OCI-LY1 (cell line): ENCODE measurements at regions not wholly inside any gene's neighbourhood (a gene's known extent, or its start where the extent isn't known, plus 50 kb on each side); places are given as distances from the start of the nearest gene placed in this dataset.

Experiments
- H2AFZ ChIP-seq: fragments of 200-600 bp; sonication (generic), shearing (Covaris generic); 2 replicates; pipeline ENCODE4 v1.6.0; 2014; ENCODE audit warnings: antibody characterized with exemption, mild to moderate bottlenecking, low read length
- H3F3A ChIP-seq: fragments of 200-600 bp; sonication (generic), shearing (Covaris generic); 2 replicates; pipeline ENCODE4 v1.6.0; 2014; ENCODE audit warnings: mild to moderate bottlenecking, antibody characterized with exemption, low read length, moderate library complexity; ENCODE audit not compliant: insufficient read depth
- H3K27ac ChIP-seq: fragments of 200-600 bp; sonication (generic); 2 replicates; pipeline ENCODE4 v1.5.1; 2014; ENCODE audit warnings: low read length, mixed run types, mild to moderate bottlenecking, low read depth; ENCODE audit not compliant: poor library complexity, severe bottlenecking
- H3K27me3 ChIP-seq: fragments of 200-600 bp; sonication (generic); 2 replicates; pipeline ENCODE4 v1.6.0; 2014; ENCODE audit warnings: antibody characterized with exemption, mild to moderate bottlenecking, low read length, moderate library complexity; ENCODE audit not compliant: insufficient read depth
- H3K36me3 ChIP-seq: fragments of 200-600 bp; sonication (generic); 2 replicates; pipeline ENCODE4 v1.6.1; 2014; ENCODE audit warnings: mild to moderate bottlenecking, antibody characterized with exemption, low read length, moderate library complexity, mixed read lengths; ENCODE audit not compliant: insufficient read depth
- H3K4me1 ChIP-seq: fragments of 200-600 bp; sonication (generic); 2 replicates; pipeline ENCODE4 v1.5.1; 2014; ENCODE audit warnings: mild to moderate bottlenecking, low read length, moderate library complexity; ENCODE audit not compliant: insufficient read depth, severe bottlenecking
- H3K4me2 ChIP-seq: fragments of 200-600 bp; sonication (generic), shearing (Covaris generic); 2 replicates; pipeline ENCODE4 v1.6.1; 2014; ENCODE audit warnings: low read length
- H3K4me3 ChIP-seq: fragments of 200-600 bp; sonication (generic); 2 replicates; pipeline ENCODE4 v1.5.1; 2014; ENCODE audit warnings: low read length, low read depth, mild to moderate bottlenecking, mixed read lengths; ENCODE audit not compliant: poor library complexity, severe bottlenecking
- H3K79me2 ChIP-seq: fragments of 200-600 bp; shearing (Covaris generic); 2 replicates; pipeline ENCODE4 v1.6.1; 2016; ENCODE audit warnings: mixed run types, low read length, mixed read lengths; ENCODE audit not compliant: insufficient read depth
- H3K9ac ChIP-seq: fragments of 200-600 bp; sonication (generic), shearing (Covaris generic); 2 replicates; pipeline ENCODE4 v1.6.1; 2014; ENCODE audit warnings: mild to moderate bottlenecking, low read length, mixed read lengths
- H3K9me2 ChIP-seq: fragments of 200-600 bp; sonication (generic), shearing (Covaris generic); 2 replicates; pipeline ENCODE4 v1.6.1; 2014; ENCODE audit warnings: low read depth, mild to moderate bottlenecking, low read length, mixed read lengths
- H3K9me3 ChIP-seq: fragments of 200-600 bp; shearing (Covaris generic); 2 replicates; pipeline ENCODE4 v1.6.1; 2014; ENCODE audit warnings: low read length, mixed read lengths
- H4K20me1 ChIP-seq: fragments of 200-600 bp; sonication (generic), shearing (Covaris generic); 2 replicates; pipeline ENCODE4 v1.6.0; 2016; ENCODE audit warnings: mild to moderate bottlenecking, low read length; ENCODE audit not compliant: insufficient read depth
- CTCF ChIP-seq: fragments of 200-600 bp; sonication (generic), shearing (Covaris generic); IDR thresholded peaks from 2 replicates; pipeline ENCODE4 v1.5.1; 2017; ENCODE audit warnings: mild to moderate bottlenecking, antibody characterized with exemption, low read length, moderate library complexity, mixed read lengths
- EZH2 ChIP-seq: fragments of 200-600 bp; sonication (generic), shearing (Covaris generic); IDR thresholded peaks from 2 replicates; pipeline ENCODE4 v1.8.0; 2017; ENCODE audit warnings: borderline replicate concordance, mixed run types, mild to moderate bottlenecking, antibody characterized with exemption, low read length, moderate library complexity, mixed read lengths

GRCh38 chr14:100384277-100384676, 61.1 kb downstream of the SLC25A47 start:
- TF ChIP-seq EZH2 (no peak), CTCF (no peak)

GRCh38 chr14:100384819-100385813, 62.0 kb downstream of the SLC25A47 start:
- Histone ChIP-seq H3K27ac (no peak overlapping the region), H3K27me3 (no peaks in the 10 kb centered on the region), H3K79me2 (no peaks in the 10 kb centered on the region), H2AFZ (no peak overlapping the region), H3K4me3 (no peak overlapping the region), H3K36me3 (0 out of 2 replicates have a peak, but pooled peaks cover 5% of the 10 kb centered on the region), H3K9ac (no peak overlapping the region), H3F3A (no peaks in the 10 kb centered on the region), H3K4me2 (no peak overlapping the region), H3K9me2 (no peaks in the 10 kb centered on the region), H3K4me1 (no peaks in the 10 kb centered on the region), H4K20me1 (no peaks in the 10 kb centered on the region), H3K9me3 (no peaks in the 10 kb centered on the region)
- TF ChIP-seq CTCF = peak; percentile 40; the same call in 1 of the 2 replicates
- no peak for TF ChIP-seq EZH2

More at GRCh38 chr14:100384277-100384676, 61.1 kb downstream of the SLC25A47 start:
- Histone ChIP-seq H3K27ac (no peak overlapping the region), H3K4me2 (no peak overlapping the region), H3K9me2 (no peaks in the 10 kb centered on the region), H4K20me1 (no peaks in the 10 kb centered on the region), H3F3A (no peaks in the 10 kb centered on the region), H3K4me3 (no peak overlapping the region), H3K9ac (no peak overlapping the region), H3K79me2 (no peaks in the 10 kb centered on the region), H2AFZ (no peak overlapping the region), H3K27me3 (no peaks in the 10 kb centered on the region), H3K9me3 (no peaks in the 10 kb centered on the region), H3K4me1 (no peaks in the 10 kb centered on the region), H3K36me3 (0 out of 2 replicates have a peak, but pooled peaks cover 5% of the 10 kb centered on the region)

GRCh38 chr14:100386121-100386520, 63.0 kb downstream of the SLC25A47 start:
- H3K27ac ChIP-seq = no peak overlapping the region
- H3K4me1 ChIP-seq = no peaks in the 10 kb centered on the region
- H3K79me2 ChIP-seq = no peaks in the 10 kb centered on the region
- no peak overlapping the region for H3K4me2 ChIP-seq
- no peaks in the 10 kb centered on the region for H3K9me2 ChIP-seq
- no peak overlapping the region for H3K9ac ChIP-seq
- H3K27me3 ChIP-seq = no peaks in the 10 kb centered on the region
- TF ChIP-seq CTCF (no peak), EZH2 (no peak)
- H3K9me3 ChIP-seq = no peaks in the 10 kb centered on the region
- H4K20me1 ChIP-seq = no peaks in the 10 kb centered on the region
- no peak overlapping the region for H2AFZ ChIP-seq
- H3K36me3 ChIP-seq = 0 out of 2 replicates have a peak, but pooled peaks cover 5% of the 10 kb centered on the region
- no peaks in the 10 kb centered on the region for H3F3A ChIP-seq
- H3K4me3 ChIP-seq = no peak overlapping the region
